Endodermal cell (in vitro differentiated cells): ENCODE measurements at regions not wholly inside any gene's neighbourhood (a gene's known extent, or its start where the extent isn't known, plus 50 kb on each side); places are given as distances from the start of the nearest gene placed in this dataset.

Experiments
- DNase-seq: peaks from one replicate; pipeline ENCODE4 v3.0.0-alpha.2; 2017
- H3K27ac ChIP-seq: 2 replicates; pipeline ENCODE4 v1.5.1; 2013; ENCODE audit warnings: mild to moderate bottlenecking, low read depth, low read length, moderate library complexity
- H3K27me3 ChIP-seq: 2 replicates; pipeline ENCODE4 v1.6.1; 2013; ENCODE audit warnings: mild to moderate bottlenecking, low read length, moderate library complexity; ENCODE audit not compliant: insufficient read depth, control insufficient read depth, poor library complexity, severe bottlenecking
- H3K36me3 ChIP-seq: 2 replicates; pipeline ENCODE4 v1.7.0; 2013; ENCODE audit warnings: mild to moderate bottlenecking, low read length, moderate library complexity; ENCODE audit not compliant: control insufficient read depth, insufficient read depth
- H3K4me1 ChIP-seq: one replicate; pipeline ENCODE4 v1.7.0; 2013; ENCODE audit warnings: low read length; ENCODE audit not compliant: control insufficient read depth, insufficient read depth
- H3K4me3 ChIP-seq: 2 replicates; pipeline ENCODE4 v1.5.1; 2013; ENCODE audit warnings: mild to moderate bottlenecking, low read length, moderate library complexity
- H3K9ac ChIP-seq: 2 replicates; pipeline ENCODE4 v1.6.1; 2013; ENCODE audit warnings: mild to moderate bottlenecking, low read length, moderate library complexity; ENCODE audit not compliant: poor library complexity, severe bottlenecking; ENCODE audit errors: extremely low read depth
- H3K9me3 ChIP-seq: 2 replicates; pipeline ENCODE4 v1.6.1; 2013; ENCODE audit warnings: mild to moderate bottlenecking, low read length, moderate library complexity; ENCODE audit not compliant: control insufficient read depth
- H3K27ac Mint-ChIP-seq: 2 replicates; pipeline ENCODE4 v1.8.0; 2020; ENCODE audit warnings: mixed read lengths
- H3K27me3 Mint-ChIP-seq: 2 replicates; pipeline ENCODE4 v1.8.0; 2021; ENCODE audit warnings: mild to moderate bottlenecking, mixed read lengths; ENCODE audit not compliant: insufficient read depth
- H3K36me3 Mint-ChIP-seq: 2 replicates; pipeline ENCODE4 v1.8.0; 2020; ENCODE audit warnings: low read depth, mixed read lengths
- H3K4me1 Mint-ChIP-seq: 2 replicates; pipeline ENCODE4 v1.8.0; 2020; ENCODE audit warnings: mixed read lengths
- H3K4me3 Mint-ChIP-seq: 2 replicates; pipeline ENCODE4 v1.8.0; 2020; ENCODE audit warnings: mild to moderate bottlenecking, moderate library complexity, mixed read lengths
- H3K9me3 Mint-ChIP-seq: 2 replicates; pipeline ENCODE4 v1.8.0; 2020; ENCODE audit warnings: mild to moderate bottlenecking, mixed read lengths
- CTCF ChIP-seq: fragments of 200-600 bp; sonication (generic); conservative IDR thresholded peaks from 2 replicates; pipeline ENCODE4 v1.5.0; 2021; ENCODE audit warnings: antibody characterized with exemption, mild to moderate bottlenecking
- WGBS, 2 experiments: methylation state at CpG; one replicate each; pipeline versions ENCODE4 v1.1.5 to v1.1.7; 2013; ENCODE audit warnings: missing lambda C conversion rate in 2 of 2, mixed read lengths in 1 of 2; ENCODE audit not compliant: insufficient coverage in 1 of 2, insufficient read length in 1 of 2; 5-methylcytosine and 5-hydroxymethylcytosine counted together

GRCh38 chr4:110359076-110359475 is 116.9 kb upstream of the ENPEP start:
- Histone ChIP-seq H3K27ac (no peak overlapping the region), H3K9ac (no peak overlapping the region), H3K4me3 (no peak overlapping the region), H3K9me3 (no peaks in the 10 kb centered on the region), H3K27me3 (no peaks in the 10 kb centered on the region), H3K36me3 (no peaks in the 10 kb centered on the region), H3K4me1 (no peaks in the 10 kb centered on the region)
- H3K4me1 Mint-ChIP-seq, result no peaks in the 10 kb centered on the region
- no peak for DNase-seq
- H3K9me3 Mint-ChIP-seq, result no peaks in the 10 kb centered on the region
- 46% methylated on average over 1 of the region's 1 CpG; no CpG with 5 or more reads in 1 of the 2 experiments for WGBS, 2 experiments
- no peak overlapping the region for H3K4me3 Mint-ChIP-seq
- no peak for TF ChIP-seq CTCF
- H3K27me3 Mint-ChIP-seq, result peaks cover 5% of the 10 kb centered on the region
- no peaks in the 10 kb centered on the region for H3K36me3 Mint-ChIP-seq
- no peak overlapping the region for H3K27ac Mint-ChIP-seq

DNA sequence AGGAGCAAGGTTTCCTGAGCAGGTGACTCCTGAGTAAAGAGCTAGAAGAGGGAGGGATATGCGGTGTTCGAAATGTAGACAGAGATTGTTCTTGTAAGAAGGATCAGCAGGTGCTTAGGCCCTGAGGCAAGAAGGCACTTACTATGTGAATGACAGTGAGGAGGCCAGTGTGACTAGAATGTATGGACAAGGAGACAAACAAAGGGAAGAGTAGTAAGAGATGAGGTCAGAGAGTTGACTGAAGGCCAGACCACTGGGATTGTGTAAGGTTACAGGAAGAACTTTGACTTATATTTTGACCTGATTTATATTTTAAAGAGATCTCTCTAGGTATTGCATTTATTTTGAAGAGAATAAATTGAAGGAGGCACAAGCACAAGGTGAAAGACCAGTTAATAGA is 118.4 kb upstream of the ENPEP start:
- TF ChIP-seq CTCF, result no peak
- Mint-ChIP-seq H3K36me3 (no peaks in the 10 kb centered on the region), H3K4me3 (no peak overlapping the region), H3K9me3 (no peaks in the 10 kb centered on the region), H3K27ac (no peak overlapping the region), H3K4me1 (no peaks in the 10 kb centered on the region), H3K27me3 (peaks cover 5% of the 10 kb centered on the region)
- H3K27ac ChIP-seq, result no peak overlapping the region
- no peak overlapping the region for H3K9ac ChIP-seq
- no peak overlapping the region for H3K4me3 ChIP-seq
- WGBS, 2 experiments, result 93 to 100% methylated on average over 2 of the region's 2 CpGs
- no peaks in the 10 kb centered on the region for H3K9me3 ChIP-seq
- H3K36me3 ChIP-seq, result no peaks in the 10 kb centered on the region
- no peaks in the 10 kb centered on the region for H3K4me1 ChIP-seq
- DNase-seq, result no peak
- H3K27me3 ChIP-seq, result no peaks in the 10 kb centered on the region

GRCh38 chr4:110354460-110354859 is 121.5 kb upstream of the ENPEP start:
- Histone ChIP-seq H3K4me3 (no peak overlapping the region), H3K27me3 (no peaks in the 10 kb centered on the region), H3K9me3 (no peaks in the 10 kb centered on the region), H3K27ac (no peak overlapping the region), H3K9ac (no peak overlapping the region), H3K4me1 (no peaks in the 10 kb centered on the region), H3K36me3 (no peaks in the 10 kb centered on the region)
- 89 to 92% methylated on average over 4 of the region's 4 CpGs for WGBS, 2 experiments
- Mint-ChIP-seq H3K27ac (no peak overlapping the region), H3K4me1 (peaks cover 3% of the 10 kb centered on the region), H3K36me3 (no peaks in the 10 kb centered on the region), H3K4me3 (no peak overlapping the region), H3K9me3 (no peaks in the 10 kb centered on the region), H3K27me3 (peaks cover 5% of the 10 kb centered on the region)
- no peak for DNase-seq
- TF ChIP-seq CTCF, result no peak
